ENCODE measurements at regions not wholly inside any gene's neighbourhood (a gene's known extent, or its start where the extent isn't known, plus 50 kb on each side); places are given as distances from the start of the nearest gene placed in this dataset.
A peak's percentile ranks its signal among the peaks of the same experiment; 100 is the strongest.

- ATAC-seq: no peak
- H3K9me3 ChIP-seq: no peaks in the 10 kb centered on the region
- TF ChIP-seq CTCF (IDR thresholded peaks at IDR 0.05): no peak
- 92% methylated on average over 9 of the region's 9 CpGs for WGBS, 2 donors
- no peak for DNase-seq
- H3K27ac ChIP-seq: peak overlapping the region in 1 of 10 donors; percentile 72
- no peaks in the 10 kb centered on the region for H3K27me3 ChIP-seq
- no peaks in the 10 kb centered on the region for H3K36me3 ChIP-seq
- H3K4me3 ChIP-seq: no peak overlapping the region
- intact Hi-C loops (cut with DNase I): no loop called here
- H3K4me1 ChIP-seq: peaks cover 0 to 41% (median 25%) of the 10 kb centered on the region in 9 donors
Measured at GRCh38 chr3:159786489-159787177, 202.0 kb upstream of the IL12A start.

GRCh38 chr3:159787178-159787574 lies 201.5 kb upstream of the IL12A start:
- Histone ChIP-seq H3K36me3 (no peaks in the 10 kb centered on the region), H3K27ac (peak overlapping the region in 3 of 10 donors; percentile 51 to 72 (median 65)), H3K9me3 (no peaks in the 10 kb centered on the region), H3K4me3 (no peak overlapping the region), H3K4me1 (peaks cover 0 to 45% (median 25%) of the 10 kb centered on the region in 9 donors), H3K27me3 (no peaks in the 10 kb centered on the region)
- ATAC-seq (peak in 4 of 8 donors; percentile 19 to 50 (median 39)), DNase-seq (no peak)
- intact Hi-C loops (cut with DNase I): no loop called here
- 69 to 70% methylated on average over 4 of the region's 4 CpGs for WGBS, 2 donors
- no peak for TF ChIP-seq CTCF (IDR thresholded peaks at IDR 0.05)

- 54 to 55% methylated on average over 5 of the region's 5 CpGs for WGBS, 2 donors
- no peaks in the 10 kb centered on the region for H3K36me3 ChIP-seq
- DNase-seq (no peak), ATAC-seq (peak in 3 of 8 donors; percentile 26 to 41 (median 40))
- no peaks in the 10 kb centered on the region for H3K9me3 ChIP-seq
- no peak for TF ChIP-seq CTCF (IDR thresholded peaks at IDR 0.05)
- no peaks in the 10 kb centered on the region for H3K27me3 ChIP-seq
- intact Hi-C loops (cut with DNase I): no loop called here
- peak overlapping the region in 9 of 10 donors; percentile 13 to 72 (median 43) for H3K27ac ChIP-seq
- H3K4me3 ChIP-seq: no peak overlapping the region
- H3K4me1 ChIP-seq: peaks cover 0 to 51% (median 26%) of the 10 kb centered on the region in 9 donors
Measured at GRCh38 chr3:159787794-159788205, 200.8 kb upstream of the IL12A start.

- ATAC-seq (peak in 1 of 8 donors; percentile 46), DNase-seq (no peak)
- H3K9me3 ChIP-seq: no peaks in the 10 kb centered on the region
- no peak for TF ChIP-seq CTCF (IDR thresholded peaks at IDR 0.05)
- H3K27ac ChIP-seq: peak overlapping the region in 9 of 10 donors; percentile 13 to 72 (median 43)
- H3K4me1 ChIP-seq: peaks cover 0 to 56% (median 26%) of the 10 kb centered on the region in 9 donors
- H3K36me3 ChIP-seq: no peaks in the 10 kb centered on the region
- no peak overlapping the region for H3K4me3 ChIP-seq
- intact Hi-C loops (cut with DNase I): no loop called here
- H3K27me3 ChIP-seq: no peaks in the 10 kb centered on the region
- 47 to 59% methylated on average over 3 of the region's 3 CpGs for WGBS, 2 donors
Measured at GRCh38 chr3:159788291-159788690, 200.3 kb upstream of the IL12A start.
